IMR-90 (cell line): ENCODE measurements at regions not wholly inside any gene's neighbourhood (a gene's known extent, or its start where the extent isn't known, plus 50 kb on each side); places are given as distances from the start of the nearest gene placed in this dataset.

Experiments used
- ATAC-seq: fragments of 200-7000 bp; cut with Tn5 transposase; 2 replicates; pipeline ENCODE4 v1.9.1; 2020; ENCODE audit warnings: low read depth, mild to moderate bottlenecking, moderate library complexity
- BruUV-seq: library from RNA; stranded (reverse); fragments of 400-500 nt; replicated peaks from 2 replicates; lab custom pipeline; 2021; lab: Mats Ljungman, UMichigan
- CTCF ChIA-PET: fragments of 300-600 bp; formaldehyde crosslinking; extraction: SDS; loops from one replicate; lab custom pipeline; 2021; ENCODE audit warnings: antibody characterized with exemption; lab: Yijun Ruan, JAX
- POLR2A ChIA-PET: fragments of 300-600 bp; sonication (Branson Sonifier 250); formaldehyde crosslinking; loops from one replicate; lab custom pipeline; 2022; ENCODE audit warnings: antibody characterized with exemption; ENCODE audit not compliant: unreplicated experiment; lab: Charles Lee
- DNase-seq: peaks from one replicate; pipeline ENCODE4 v3.0.0; 2013
- H2AFZ ChIP-seq: replicated peaks from 2 replicates; pipeline ENCODE3; 2013; ENCODE audit warnings: low read length, mild to moderate bottlenecking; ENCODE audit not compliant: poor library complexity
- H2AK5ac ChIP-seq: 2 replicates; pipeline ENCODE4 v1.6.1; 2013; ENCODE audit warnings: low read depth, low read length, inconsistent platforms
- H2AK9ac ChIP-seq: replicated peaks from 2 replicates; pipeline ENCODE3; 2013; ENCODE audit warnings: mild to moderate bottlenecking, low read depth, low read length, moderate library complexity; ENCODE audit not compliant: poor library complexity
- H2BK120ac ChIP-seq: 2 replicates; pipeline ENCODE4 v1.6.1; 2013; ENCODE audit warnings: low read depth, low read length, inconsistent platforms
- H2BK15ac ChIP-seq: 3 replicates; pipeline ENCODE4 v1.6.1; 2013; ENCODE audit warnings: low read depth, low read length, inconsistent platforms
- H2BK20ac ChIP-seq: 2 replicates; pipeline ENCODE4 v1.6.1; 2013; ENCODE audit warnings: low read depth, mild to moderate bottlenecking, inconsistent platforms, low read length, moderate library complexity
- H2BK5ac ChIP-seq: 2 replicates; pipeline ENCODE4 v1.6.1; 2013; ENCODE audit warnings: mild to moderate bottlenecking, low read depth, low read length, inconsistent platforms; ENCODE audit not compliant: poor library complexity, severe bottlenecking
- H3K14ac ChIP-seq: replicated peaks from 2 replicates; pipeline ENCODE4 v1.6.1; 2013; ENCODE audit warnings: low read depth, low read length, inconsistent platforms
- H3K18ac ChIP-seq: 2 replicates; pipeline ENCODE4 v1.6.1; 2013; ENCODE audit warnings: low read depth, low read length, control low read depth
- H3K23ac ChIP-seq: 2 replicates; pipeline ENCODE4 v1.6.1; 2013; ENCODE audit warnings: low read depth, low read length, inconsistent platforms
- H3K27ac ChIP-seq: 2 replicates; pipeline ENCODE4 v1.5.1; 2013; ENCODE audit warnings: mild to moderate bottlenecking, control low read depth, low read length; ENCODE audit not compliant: insufficient read depth
- H3K27me3 ChIP-seq: 2 replicates; pipeline ENCODE4 v1.6.1; 2013; ENCODE audit warnings: low read length; ENCODE audit not compliant: control insufficient read depth, insufficient read depth
- H3K36me3 ChIP-seq: 2 replicates; pipeline ENCODE4 v1.6.1; 2013; ENCODE audit warnings: low read length, mixed read lengths; ENCODE audit not compliant: control insufficient read depth, insufficient read depth
- H3K4ac ChIP-seq: 2 replicates; pipeline ENCODE4 v1.6.1; 2013; ENCODE audit warnings: low read depth, low read length, inconsistent platforms
- H3K4me1 ChIP-seq: 2 replicates; pipeline ENCODE4 v1.6.1; 2013; ENCODE audit warnings: low read length, mixed read lengths; ENCODE audit not compliant: control insufficient read depth, insufficient read depth
- H3K4me2 ChIP-seq: 2 replicates; pipeline ENCODE4 v1.6.1; 2013; ENCODE audit warnings: low read depth, mild to moderate bottlenecking, control low read depth, low read length, moderate library complexity
- H3K4me3 ChIP-seq: 2 replicates; pipeline ENCODE4 v1.5.1; 2013; ENCODE audit warnings: low read depth, mild to moderate bottlenecking, control low read depth, low read length, moderate library complexity; ENCODE audit not compliant: insufficient read depth
- H3K56ac ChIP-seq: 2 replicates; pipeline ENCODE4 v1.6.1; 2013; ENCODE audit warnings: low read length, inconsistent platforms; ENCODE audit not compliant: insufficient read depth; ENCODE audit errors: extremely low read depth
- H3K79me1 ChIP-seq, 2 experiments: 2 replicates each; pipeline ENCODE4 v1.6.1; 2013; ENCODE audit warnings: low read length in 2 of 2, inconsistent platforms in 1 of 2, low read depth in 1 of 2
- H3K9ac ChIP-seq: 2 replicates; pipeline ENCODE4 v1.6.1; 2013; ENCODE audit warnings: low read depth, low read length, control low read depth
- H3K9me1 ChIP-seq: 2 replicates; pipeline ENCODE4 v1.6.1; 2013; ENCODE audit warnings: low read length, inconsistent platforms; ENCODE audit not compliant: insufficient read depth
- H3K9me3 ChIP-seq: 2 replicates; pipeline ENCODE4 v1.6.1; 2013; ENCODE audit warnings: low read length; ENCODE audit not compliant: control insufficient read depth, insufficient read depth
- H4K20me1 ChIP-seq: 2 replicates; pipeline ENCODE4 v1.6.1; 2013; ENCODE audit warnings: low read length, inconsistent platforms; ENCODE audit not compliant: insufficient read depth
- H4K5ac ChIP-seq: 2 replicates; pipeline ENCODE4 v1.6.1; 2013; ENCODE audit warnings: mild to moderate bottlenecking, low read depth, low read length, control low read depth
- H4K8ac ChIP-seq, 2 experiments: 2 replicates each; pipeline ENCODE4 v1.6.1; 2013; ENCODE audit warnings: low read depth in 2 of 2, low read length in 2 of 2, control low read depth in 1 of 2, inconsistent platforms in 1 of 2
- H4K91ac ChIP-seq: 2 replicates; pipeline ENCODE4 v1.6.1; 2013; ENCODE audit warnings: low read depth, low read length, inconsistent platforms; ENCODE audit not compliant: insufficient read depth
- CEBPB ChIP-seq: IDR thresholded peaks from 2 replicates; pipeline ENCODE4 v1.6.1; 2012; ENCODE audit warnings: low read depth, low read length, improper control_type of control experiment
- MXI1 ChIP-seq: IDR thresholded peaks from 2 replicates; pipeline ENCODE4 v1.6.1; 2012; ENCODE audit warnings: low read depth, mild to moderate bottlenecking, low read length, moderate library complexity, borderline replicate concordance
- WGBS, 2 experiments: methylation state at CpG; one replicate each; pipeline versions ENCODE4 v1.1.5 to v1.1.7; 2013; ENCODE audit warnings: missing lambda C conversion rate in 2 of 2; ENCODE audit not compliant: insufficient read length in 1 of 2; ENCODE audit errors: extremely low coverage in 2 of 2; 5-methylcytosine and 5-hydroxymethylcytosine counted together
- dilution Hi-C: fragments of 300-500 bp; cut with HindIII; formaldehyde crosslinking; loops from one replicate; pipeline ENCODE4 v1.14.3; 2018; ENCODE audit warnings: low sequenced_read_pairs; ENCODE audit not compliant: unreplicated experiment
- in situ Hi-C: fragments of 300-500 bp; cut with MboI; formaldehyde crosslinking; loops from 3 replicates; pipeline ENCODE4 v1.14.3; 2019; ENCODE audit warnings: low sequenced_read_pairs, inconsistent platforms, mixed read lengths
- intact Hi-C: fragments of 100-400 bp; cut with micrococcal nuclease; formaldehyde crosslinking; loops from 2 replicates; pipeline ENCODE4 v1.10.0; 2022

- Histone ChIP-seq H3K56ac (0 out of 2 replicates have a peak overlapping the region, but pooled peaks have one; percentile 37), H2BK15ac (0 out of 3 replicates have a peak overlapping the region, but pooled peaks have one; percentile 4), H4K5ac (0 out of 2 replicates have a peak overlapping the region, but pooled peaks have one; percentile 0), H3K4me1 (peaks cover 3% of the 10 kb centered on the region; the same call in 1 of the 2 replicates), H2AFZ (peak overlapping the region; percentile 72), H3K27me3 (no peaks in the 10 kb centered on the region), H3K4ac (peak overlapping the region; percentile 35), H4K91ac (peak overlapping the region; percentile 26), H3K23ac (peak overlapping the region; percentile 48), H3K79me1 (no peaks in the 10 kb centered on the region), H3K4me2 (peak overlapping the region; percentile 11), H3K14ac (peak overlapping the region; percentile 39), H2AK9ac (no peak overlapping the region), H3K18ac (peak overlapping the region; percentile 57; the same call in 1 of the 2 replicates), H3K9me1 (no peaks in the 10 kb centered on the region), H3K27ac (peak overlapping the region; percentile 45), H2BK120ac (peak overlapping the region; percentile 71), H2AK5ac (peak overlapping the region; percentile 1; the same call in 1 of the 2 replicates), H4K8ac (peak overlapping the region; percentile 39 to 82), H2BK20ac (peak overlapping the region; percentile 63), H2BK5ac (peak overlapping the region; percentile 41), H3K4me3 (no peak overlapping the region), H3K9me3 (no peaks in the 10 kb centered on the region), H3K36me3 (no peaks in the 10 kb centered on the region), H4K20me1 (no peaks in the 10 kb centered on the region), H3K9ac (no peak overlapping the region)
- intact Hi-C loops, result no loop called here
- peak; percentile 37; the same call in 1 of the 2 replicates for TF ChIP-seq CEBPB
- no peak for TF ChIP-seq MXI1
- ChIA-PET POLR2A (no interaction called here), CTCF (no interaction called here)
- in situ Hi-C loops, result no loop called here
- peak; percentile 62 for ATAC-seq
- dilution Hi-C loops, result no loop called here
- peak; percentile 65 for DNase-seq
- no TSS peak for BruUV-seq
- 45% methylated on average over 2 of the region's 2 CpGs; no CpG with 5 or more reads in 1 of the 2 experiments for WGBS, 2 experiments
Measured at GRCh38 chr14:80278293-80279023, 67.2 kb upstream of the DIO2 start.
